Choroid plexus epithelial cell (primary cell): ENCODE measurements at regions not wholly inside any gene's neighbourhood (a gene's known extent, or its start where the extent isn't known, plus 50 kb on each side); places are given as distances from the start of the nearest gene placed in this dataset.

ENCODE experiments used
- DNase-seq: peaks from one replicate; pipeline ENCODE4 v3.0.0-alpha.2; 2010; ENCODE audit warnings: low read depth
- H3K4me3 ChIP-seq: 2 replicates; pipeline ENCODE4 v1.5.1; 2011; ENCODE audit warnings: low read depth, mild to moderate bottlenecking, control low read depth, low read length, moderate library complexity
- CTCF ChIP-seq: conservative IDR thresholded peaks from 2 replicates; pipeline ENCODE4 v1.5.1; 2011; ENCODE audit warnings: low read depth, mild to moderate bottlenecking, control low read depth, inconsistent platforms, low read length, moderate library complexity

- no peak for DNase-seq
- H3K4me3 ChIP-seq: no peak overlapping the region
- TF ChIP-seq CTCF: no peak
Observed at GRCh38 chr10:2459713-2460112, 607.6 kb upstream of the PFKP start.

- TF ChIP-seq CTCF: no peak
- no peak for DNase-seq
- no peak overlapping the region for H3K4me3 ChIP-seq
Observed at GRCh38 chr10:2456834-2457233, 610.5 kb upstream of the PFKP start.

GRCh38 chr10:2445370-2445769, 622.0 kb upstream of the PFKP start:
- TF ChIP-seq CTCF: no peak
- DNase-seq: no peak
- H3K4me3 ChIP-seq: no peak overlapping the region

- TF ChIP-seq CTCF: no peak
- no peak overlapping the region for H3K4me3 ChIP-seq
- DNase-seq: no peak
Observed at GRCh38 chr10:2439983-2440382, 627.4 kb upstream of the PFKP start.

- no peak overlapping the region for H3K4me3 ChIP-seq
- DNase-seq: no peak
- no peak for TF ChIP-seq CTCF
Observed at GRCh38 chr10:2439000-2439399, 628.3 kb upstream of the PFKP start.

- no peak for TF ChIP-seq CTCF
- no peak overlapping the region for H3K4me3 ChIP-seq
- DNase-seq: no peak
Observed at GRCh38 chr10:2438248-2438939, 629.0 kb upstream of the PFKP start.

- no peak overlapping the region for H3K4me3 ChIP-seq
- no peak for DNase-seq
- TF ChIP-seq CTCF: no peak
Observed at GRCh38 chr10:2436933-2437332, 630.4 kb upstream of the PFKP start.
